GM12864 (cell line): ENCODE measurements at regions not wholly inside any gene's neighbourhood (a gene's known extent, or its start where the extent isn't known, plus 50 kb on each side); places are given as distances from the start of the nearest gene placed in this dataset.

ENCODE experiments used
- DNase-seq: peaks from one replicate; pipeline ENCODE4 v3.0.0-alpha.2; 2011; ENCODE audit warnings: low read depth
- H3K4me3 ChIP-seq: 2 replicates; pipeline ENCODE4 v1.5.1; 2011; ENCODE audit warnings: mild to moderate bottlenecking, low read depth, low read length, control low read depth
- CTCF ChIP-seq: IDR thresholded peaks from 2 replicates; pipeline ENCODE4 v1.5.1; 2011; ENCODE audit warnings: low read depth, mild to moderate bottlenecking, moderate library complexity, low read length, control low read depth, inconsistent platforms; ENCODE audit errors: missing control alignments

- DNase-seq: no peak
- TF ChIP-seq CTCF: no peak
- no peak overlapping the region for H3K4me3 ChIP-seq
Measured at GRCh38 chr7:25611196-25611595, 382.9 kb upstream of the NPVF start.

- TF ChIP-seq CTCF: no peak
- no peak for DNase-seq
- H3K4me3 ChIP-seq: no peak overlapping the region
Measured at GRCh38 chr7:25613912-25614311, 385.6 kb upstream of the NPVF start.

GRCh38 chr7:25614415-25614814 is 386.1 kb upstream of the NPVF start:
- no peak overlapping the region for H3K4me3 ChIP-seq
- no peak for TF ChIP-seq CTCF
- no peak for DNase-seq

- DNase-seq: no peak
- no peak for TF ChIP-seq CTCF
- H3K4me3 ChIP-seq: no peak overlapping the region
Measured at GRCh38 chr7:25615003-25615402, 386.7 kb upstream of the NPVF start.

GRCh38 chr7:25615593-25615992 is 387.3 kb upstream of the NPVF start:
- no peak for DNase-seq
- no peak overlapping the region for H3K4me3 ChIP-seq
- no peak for TF ChIP-seq CTCF

GRCh38 chr7:25617214-25617613 is 388.9 kb upstream of the NPVF start:
- TF ChIP-seq CTCF: no peak

GRCh38 chr7:25617673-25618072 is 389.4 kb upstream of the NPVF start:
- no peak overlapping the region for H3K4me3 ChIP-seq
- no peak for TF ChIP-seq CTCF
- DNase-seq: no peak

More at GRCh38 chr7:25617214-25617613, 388.9 kb upstream of the NPVF start:
- H3K4me3 ChIP-seq: no peak overlapping the region
- DNase-seq: no peak
